ENCODE measurements at regions not wholly inside any gene's neighbourhood (a gene's known extent, or its start where the extent isn't known, plus 50 kb on each side); places are given as distances from the start of the nearest gene placed in this dataset.

DNA sequence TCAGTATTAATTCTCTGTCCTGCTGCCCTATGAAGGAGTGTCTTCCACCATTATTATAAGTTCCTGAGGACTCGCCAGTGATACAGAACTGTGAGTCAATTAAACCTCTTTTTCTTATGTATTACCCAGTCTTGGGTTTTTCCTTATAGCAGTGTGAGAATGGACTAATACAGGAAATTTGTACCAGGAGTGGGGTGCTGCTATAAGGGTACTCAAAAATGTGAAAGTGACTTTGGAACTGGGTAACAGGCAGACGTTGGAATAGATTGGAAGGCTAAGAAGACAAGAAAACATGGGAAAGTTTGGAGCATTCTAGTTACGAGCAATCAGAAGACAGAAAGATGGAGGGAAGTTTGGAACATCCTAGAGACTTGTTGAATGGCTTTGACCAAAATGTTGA lies 616.7 kb upstream of the EPHA7 start:
- no peaks in the 10 kb centered on the region for H3K36me3 ChIP-seq (ENCODE audit: control insufficient read depth in 1 of 2, insufficient read depth in 2 of 2, low read length in 2 of 2)
- no peak overlapping the region for H3K14ac ChIP-seq (ENCODE audit: low read length)
- H3K9me3 ChIP-seq (ENCODE audit: insufficient read depth, low read depth, low read length): peaks cover 7% of the 10 kb centered on the region
- no peaks in the 10 kb centered on the region for H3K4me1 ChIP-seq (ENCODE audit: control insufficient read depth in 1 of 2, insufficient read depth in 2 of 2, low read length in 2 of 2)
- no peak overlapping the region for H3K27ac ChIP-seq (ENCODE audit: low read depth, low read length)
- no peak overlapping the region for H2AFZ ChIP-seq (ENCODE audit: insufficient read depth, low read length, poor library complexity)
- no peaks in the 10 kb centered on the region for H3K27me3 ChIP-seq (ENCODE audit: insufficient read depth, low read length)
- no peak overlapping the region for H3K4ac ChIP-seq (ENCODE audit: low read depth, low read length)
- no peak overlapping the region for H3K23ac ChIP-seq (ENCODE audit: low read length)
- H3K79me2 ChIP-seq (ENCODE audit: control insufficient read depth, insufficient read depth, low read length, poor library complexity): no peaks in the 10 kb centered on the region
- no peak for DNase-seq
- H2BK12ac ChIP-seq (ENCODE audit: low read length): no peak overlapping the region
- H2BK5ac ChIP-seq (ENCODE audit: low read depth, low read length, poor library complexity): no peak overlapping the region
- H3K4me3 ChIP-seq (ENCODE audit: low read depth, low read length): no peak overlapping the region
- no peak overlapping the region for H4K12ac ChIP-seq (ENCODE audit: low read depth, low read length)
- H3K79me1 ChIP-seq (ENCODE audit: low read length): no peaks in the 10 kb centered on the region
- no peak overlapping the region for H2BK120ac ChIP-seq (ENCODE audit: insufficient read depth, low read length, poor library complexity)
- H3K9ac ChIP-seq (ENCODE audit: low read length): no peak overlapping the region
- H4K91ac ChIP-seq (ENCODE audit: low read depth, low read length): no peak overlapping the region
- H2AK5ac ChIP-seq (ENCODE audit: low read length): no peak overlapping the region
- H3K4me2 ChIP-seq (ENCODE audit: low read length): no peak overlapping the region
- no CpG with 5 or more reads among the region's 3 CpGs for WGBS (ENCODE audit: extremely low coverage, insufficient coverage, insufficient read length)
- H4K8ac ChIP-seq (ENCODE audit: low read depth, low read length): no peak overlapping the region
- no peak overlapping the region for H3K18ac ChIP-seq (ENCODE audit: low read length)

DNA sequence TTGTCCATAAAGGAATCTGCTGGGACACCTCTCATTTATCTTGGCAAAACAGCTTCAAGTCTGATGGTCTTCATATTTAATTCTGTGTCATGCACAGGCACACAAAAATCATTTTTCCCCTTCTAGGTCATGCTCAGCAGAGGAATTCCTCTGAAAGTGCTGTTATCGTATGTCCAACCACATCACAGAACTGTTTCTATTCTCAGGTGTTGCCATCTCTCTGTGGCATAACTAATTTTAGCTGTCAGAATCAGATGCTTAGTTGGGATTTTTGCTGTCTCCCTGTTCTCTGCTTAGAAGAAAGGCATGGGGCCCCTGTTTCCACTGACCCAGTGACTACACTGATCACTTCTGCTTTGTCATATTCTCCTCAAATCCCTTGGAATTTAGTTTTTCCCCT lies 608.0 kb upstream of the EPHA7 start:
- Histone ChIP-seq H2BK120ac (ENCODE audit: insufficient read depth, low read length, poor library complexity) (no peak overlapping the region), H3K9ac (ENCODE audit: low read length) (no peak overlapping the region), H3K4ac (ENCODE audit: low read depth, low read length) (no peak overlapping the region), H3K4me2 (ENCODE audit: low read length) (no peak overlapping the region), H4K12ac (ENCODE audit: low read depth, low read length) (no peak overlapping the region), H2BK12ac (ENCODE audit: low read length) (no peak overlapping the region), H4K8ac (ENCODE audit: low read depth, low read length) (no peak overlapping the region), H3K27ac (ENCODE audit: low read depth, low read length) (no peak overlapping the region), H2AK5ac (ENCODE audit: low read length) (no peak overlapping the region), H3K9me3 (ENCODE audit: insufficient read depth, low read depth, low read length) (no peaks in the 10 kb centered on the region), H2AFZ (ENCODE audit: insufficient read depth, low read length, poor library complexity) (no peak overlapping the region), H3K23ac (ENCODE audit: low read length) (no peak overlapping the region), H3K79me1 (ENCODE audit: low read length) (no peaks in the 10 kb centered on the region), H3K18ac (ENCODE audit: low read length) (no peak overlapping the region), H3K4me1 (ENCODE audit: control insufficient read depth in 1 of 2, insufficient read depth in 2 of 2, low read length in 2 of 2) (no peaks in the 10 kb centered on the region), H3K14ac (ENCODE audit: low read length) (no peak overlapping the region), H3K36me3 (ENCODE audit: control insufficient read depth in 1 of 2, insufficient read depth in 2 of 2, low read length in 2 of 2) (no peaks in the 10 kb centered on the region), H3K4me3 (ENCODE audit: low read depth, low read length) (no peak overlapping the region), H3K27me3 (ENCODE audit: insufficient read depth, low read length) (no peaks in the 10 kb centered on the region), H3K79me2 (ENCODE audit: control insufficient read depth, insufficient read depth, low read length, poor library complexity) (no peaks in the 10 kb centered on the region), H4K91ac (ENCODE audit: low read depth, low read length) (no peak overlapping the region), H2BK5ac (ENCODE audit: low read depth, low read length, poor library complexity) (no peak overlapping the region)
- WGBS (ENCODE audit: extremely low coverage, insufficient coverage, insufficient read length): no CpG with 5 or more reads among the region's 1 CpG
- no peak for DNase-seq

DNA sequence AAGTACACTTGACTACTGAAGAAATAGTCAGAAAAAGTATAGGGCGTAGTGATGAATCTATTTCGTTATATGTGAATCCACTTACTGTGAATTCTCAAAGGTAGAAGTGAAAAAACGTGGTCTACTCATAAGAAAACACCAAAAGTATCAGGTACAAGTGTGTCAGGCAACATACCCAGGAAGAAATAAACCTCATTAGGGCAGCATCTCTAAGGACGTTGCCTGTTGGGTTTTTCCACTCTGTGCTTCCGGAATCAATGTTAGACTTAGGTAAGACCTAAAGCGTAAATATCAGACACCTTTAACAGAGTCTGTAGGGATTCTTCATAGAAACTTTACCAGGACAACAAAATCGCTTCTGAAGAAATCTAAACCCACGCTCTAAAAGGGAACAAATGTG lies 607.2 kb upstream of the EPHA7 start:
- Histone ChIP-seq H4K8ac (ENCODE audit: low read depth, low read length) (no peak overlapping the region), H3K4me2 (ENCODE audit: low read length) (no peak overlapping the region), H3K18ac (ENCODE audit: low read length) (no peak overlapping the region), H3K9me3 (ENCODE audit: insufficient read depth, low read depth, low read length) (no peaks in the 10 kb centered on the region), H3K79me1 (ENCODE audit: low read length) (no peaks in the 10 kb centered on the region), H2AFZ (ENCODE audit: insufficient read depth, low read length, poor library complexity) (no peak overlapping the region), H3K4me3 (ENCODE audit: low read depth, low read length) (no peak overlapping the region), H3K23ac (ENCODE audit: low read length) (no peak overlapping the region), H3K27ac (ENCODE audit: low read depth, low read length) (no peak overlapping the region), H3K79me2 (ENCODE audit: control insufficient read depth, insufficient read depth, low read length, poor library complexity) (no peaks in the 10 kb centered on the region), H3K4ac (ENCODE audit: low read depth, low read length) (no peak overlapping the region), H2BK12ac (ENCODE audit: low read length) (no peak overlapping the region), H4K91ac (ENCODE audit: low read depth, low read length) (no peak overlapping the region), H4K12ac (ENCODE audit: low read depth, low read length) (no peak overlapping the region), H3K36me3 (ENCODE audit: control insufficient read depth in 1 of 2, insufficient read depth in 2 of 2, low read length in 2 of 2) (no peaks in the 10 kb centered on the region), H3K9ac (ENCODE audit: low read length) (no peak overlapping the region), H2BK120ac (ENCODE audit: insufficient read depth, low read length, poor library complexity) (no peak overlapping the region), H3K14ac (ENCODE audit: low read length) (no peak overlapping the region), H2BK5ac (ENCODE audit: low read depth, low read length, poor library complexity) (no peak overlapping the region), H3K4me1 (ENCODE audit: control insufficient read depth in 1 of 2, insufficient read depth in 2 of 2, low read length in 2 of 2) (no peaks in the 10 kb centered on the region), H3K27me3 (ENCODE audit: insufficient read depth, low read length) (no peaks in the 10 kb centered on the region), H2AK5ac (ENCODE audit: low read length) (no peak overlapping the region)
- WGBS (ENCODE audit: extremely low coverage, insufficient coverage, insufficient read length): no CpG with 5 or more reads among the region's 8 CpGs
- no peak for DNase-seq

GRCh38 chr6:94005835-94006234 lies 586.5 kb upstream of the EPHA7 start:
- H3K9me3 ChIP-seq (ENCODE audit: insufficient read depth, low read depth, low read length): no peaks in the 10 kb centered on the region
- H3K79me2 ChIP-seq (ENCODE audit: control insufficient read depth, insufficient read depth, low read length, poor library complexity): no peaks in the 10 kb centered on the region
- no peak overlapping the region for H2BK12ac ChIP-seq (ENCODE audit: low read length)
- H2BK120ac ChIP-seq (ENCODE audit: insufficient read depth, low read length, poor library complexity): no peak overlapping the region
- no peak overlapping the region for H4K8ac ChIP-seq (ENCODE audit: low read depth, low read length)
- no peak overlapping the region for H2AFZ ChIP-seq (ENCODE audit: insufficient read depth, low read length, poor library complexity)
- no peak overlapping the region for H3K27ac ChIP-seq (ENCODE audit: low read depth, low read length)
- H3K23ac ChIP-seq (ENCODE audit: low read length): no peak overlapping the region
- H3K4ac ChIP-seq (ENCODE audit: low read depth, low read length): no peak overlapping the region
- no peaks in the 10 kb centered on the region for H3K4me1 ChIP-seq (ENCODE audit: control insufficient read depth in 1 of 2, insufficient read depth in 2 of 2, low read length in 2 of 2)
- H3K4me3 ChIP-seq (ENCODE audit: low read depth, low read length): no peak overlapping the region
- H3K27me3 ChIP-seq (ENCODE audit: insufficient read depth, low read length): no peaks in the 10 kb centered on the region
- H3K4me2 ChIP-seq (ENCODE audit: low read length): no peak overlapping the region
- H3K9ac ChIP-seq (ENCODE audit: low read length): no peak overlapping the region
- no CpG with 5 or more reads among the region's 1 CpG for WGBS (ENCODE audit: extremely low coverage, insufficient coverage, insufficient read length)
- no peak overlapping the region for H4K91ac ChIP-seq (ENCODE audit: low read depth, low read length)
- H3K79me1 ChIP-seq (ENCODE audit: low read length): no peaks in the 10 kb centered on the region
- H3K18ac ChIP-seq (ENCODE audit: low read length): no peak overlapping the region
- no peak overlapping the region for H2AK5ac ChIP-seq (ENCODE audit: low read length)
- H3K14ac ChIP-seq (ENCODE audit: low read length): no peak overlapping the region
- no peak for DNase-seq
- H3K36me3 ChIP-seq (ENCODE audit: control insufficient read depth in 1 of 2, insufficient read depth in 2 of 2, low read length in 2 of 2): no peaks in the 10 kb centered on the region
- H2BK5ac ChIP-seq (ENCODE audit: low read depth, low read length, poor library complexity): no peak overlapping the region
- H4K12ac ChIP-seq (ENCODE audit: low read depth, low read length): no peak overlapping the region

Data from trophoblast cell (in vitro differentiated cells and primary cell).